HG03103 (cell line): ENCODE measurements at regions not wholly inside any gene's neighbourhood (a gene's known extent, or its start where the extent isn't known, plus 50 kb on each side); places are given as distances from the start of the nearest gene placed in this dataset.
"Not testable (repeated sequence)": the region's sequence is repeated elsewhere in the genome, so short reads cannot be mapped to it uniquely, and the experiment has no call there.

Source experiments
- ATAC-seq: cut with Tn5 transposase; IDR thresholded peaks from one replicate; pipeline ENCODE4 v1.9.1; 2021; ENCODE audit warnings: low read depth; ENCODE audit not compliant: unreplicated experiment

DNA sequence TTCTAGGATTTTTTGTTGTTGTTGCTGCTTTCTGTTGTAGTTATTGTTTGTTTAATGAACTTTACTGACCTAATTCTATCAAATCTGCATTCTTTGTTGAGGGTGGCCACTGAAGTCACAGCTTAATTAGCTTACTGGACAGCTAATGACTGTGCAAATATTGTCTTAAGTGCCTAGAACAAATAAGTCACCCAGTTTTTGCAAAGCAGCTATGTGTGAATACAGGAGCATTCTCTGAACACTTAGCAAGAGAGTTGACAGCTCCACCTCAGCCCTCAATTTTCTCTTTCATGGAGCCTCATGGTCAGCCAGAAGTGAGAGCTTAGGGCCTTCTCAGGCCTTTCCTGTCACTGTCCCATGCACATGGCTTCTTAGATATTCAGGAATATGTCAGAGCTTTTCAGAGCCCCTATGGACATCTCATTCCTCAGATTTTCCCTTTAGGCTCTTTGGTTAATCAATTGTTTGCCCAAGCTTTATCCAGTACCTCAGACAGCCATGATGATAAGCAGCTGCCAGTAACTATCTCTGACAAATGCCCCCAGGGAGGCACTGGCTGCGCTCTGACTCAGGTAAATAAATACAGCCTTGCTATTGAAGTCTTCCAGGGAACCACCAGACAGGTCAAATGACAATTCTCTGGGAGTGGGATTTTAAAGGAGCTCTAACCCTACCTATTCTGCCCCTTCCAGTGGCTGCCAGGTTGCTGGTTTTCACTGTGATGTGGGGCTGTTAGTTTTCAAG lies 241.4 kb upstream of the IL12B start:
- no peak for ATAC-seq

DNA sequence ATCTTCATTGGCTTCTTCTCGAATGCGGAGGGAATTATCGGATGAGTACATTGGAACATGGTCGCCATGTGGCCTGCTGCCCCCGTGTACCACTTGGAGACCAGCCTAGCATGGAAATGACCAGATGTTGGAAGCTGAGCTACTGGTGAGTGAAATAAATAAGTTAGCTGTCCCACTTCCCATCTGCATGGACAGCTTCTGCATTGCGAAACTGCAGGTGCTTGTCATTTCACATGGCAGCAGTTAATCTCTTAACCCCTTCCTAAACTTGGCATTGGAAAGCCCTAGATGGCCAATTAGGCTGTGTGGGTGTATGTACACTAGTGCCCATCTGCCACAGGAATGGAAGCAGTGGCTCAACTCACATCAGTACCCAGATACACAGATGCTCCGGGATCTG lies 246.6 kb upstream of the IL12B start:
- ATAC-seq = no peak

DNA sequence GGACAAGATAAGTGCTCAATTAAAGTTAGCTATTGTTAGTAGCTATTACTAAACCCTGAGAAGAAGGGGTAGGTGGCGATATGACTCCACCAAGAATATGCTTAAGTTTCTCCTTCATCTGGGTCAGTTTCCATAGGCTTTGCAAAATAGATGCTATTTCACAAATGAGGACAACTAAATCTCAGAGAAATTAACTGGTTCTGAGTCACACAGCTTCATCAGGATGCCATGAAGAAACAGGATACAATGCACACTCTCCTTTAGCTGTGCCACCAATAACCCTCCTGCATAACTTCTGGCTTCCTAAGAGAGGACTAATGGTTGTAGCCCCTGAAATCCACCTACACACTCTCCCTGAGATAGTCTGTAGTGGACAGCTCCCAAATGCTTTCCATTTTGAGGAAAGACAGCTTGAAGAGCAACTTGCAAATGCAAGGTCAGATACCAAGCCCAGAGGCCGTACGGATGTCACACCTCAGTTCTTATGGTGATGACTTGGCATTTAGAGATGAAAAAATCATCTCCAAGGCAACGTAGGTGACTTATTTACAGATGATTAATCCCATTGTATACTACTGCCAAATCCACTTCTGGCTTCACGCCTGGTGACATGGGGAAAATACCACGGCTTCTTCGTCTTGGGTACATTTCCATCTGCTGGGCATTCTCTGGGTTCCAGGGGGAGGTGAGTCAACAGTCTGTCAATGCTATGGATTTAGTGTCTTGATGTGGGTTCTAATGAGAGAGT lies 251.4 kb upstream of the IL12B start:
- no peak for ATAC-seq

DNA sequence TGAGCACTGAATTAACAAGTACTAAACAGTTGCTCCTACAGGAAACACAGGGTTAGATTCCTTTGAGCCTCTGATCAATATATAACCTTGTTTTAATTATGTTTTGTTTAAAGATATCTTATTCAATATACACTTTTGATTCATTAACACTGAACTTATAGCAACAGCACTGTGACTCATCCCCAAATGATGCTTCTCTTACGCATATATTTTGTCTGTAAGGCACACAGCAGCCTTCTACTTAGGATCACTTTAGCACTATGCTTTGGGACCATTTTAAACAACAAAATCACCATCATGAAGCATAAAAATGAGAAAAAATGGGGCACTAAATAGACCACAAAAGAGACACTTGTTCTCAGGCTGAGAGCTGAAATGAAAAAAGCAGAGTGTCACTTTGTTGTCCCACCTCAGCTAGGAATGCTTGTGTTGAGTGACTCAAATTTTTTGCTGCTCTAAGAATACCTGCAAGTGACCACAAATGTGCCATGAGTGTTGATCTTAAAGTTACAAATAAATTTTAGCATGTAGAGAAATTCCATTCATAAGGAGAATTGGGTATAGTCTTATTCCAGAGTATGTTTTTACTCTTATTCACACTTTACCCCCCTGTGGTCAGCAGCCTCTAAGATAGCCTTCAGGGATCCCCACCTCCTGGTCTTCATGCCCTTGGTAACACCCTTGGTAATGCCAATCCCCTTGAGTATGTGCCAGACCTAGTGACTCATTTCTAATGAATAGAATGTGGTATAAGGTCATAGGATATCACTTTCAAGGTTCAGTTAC lies 252.7 kb upstream of the IL12B start:
- no peak for ATAC-seq

DNA sequence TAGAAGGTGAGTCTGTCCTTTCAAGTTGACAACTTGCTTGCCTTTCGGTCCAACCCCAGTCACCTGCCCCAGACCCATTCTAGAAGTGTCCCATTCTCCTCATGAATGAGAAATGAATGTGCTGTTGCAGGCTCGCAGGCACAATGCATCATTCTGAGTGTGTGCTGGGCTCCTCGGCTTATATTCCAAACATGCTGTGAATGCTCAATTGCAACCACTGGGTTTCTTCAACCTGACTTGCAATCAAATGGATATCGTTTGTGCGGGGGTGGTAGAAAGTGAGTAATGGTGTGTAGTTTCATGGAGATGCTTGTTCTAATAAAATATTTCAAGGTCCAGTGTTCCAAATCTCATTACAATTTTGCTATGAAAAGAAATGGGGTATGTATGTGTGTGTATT lies 256.6 kb upstream of the IL12B start:
- ATAC-seq = no peak

DNA sequence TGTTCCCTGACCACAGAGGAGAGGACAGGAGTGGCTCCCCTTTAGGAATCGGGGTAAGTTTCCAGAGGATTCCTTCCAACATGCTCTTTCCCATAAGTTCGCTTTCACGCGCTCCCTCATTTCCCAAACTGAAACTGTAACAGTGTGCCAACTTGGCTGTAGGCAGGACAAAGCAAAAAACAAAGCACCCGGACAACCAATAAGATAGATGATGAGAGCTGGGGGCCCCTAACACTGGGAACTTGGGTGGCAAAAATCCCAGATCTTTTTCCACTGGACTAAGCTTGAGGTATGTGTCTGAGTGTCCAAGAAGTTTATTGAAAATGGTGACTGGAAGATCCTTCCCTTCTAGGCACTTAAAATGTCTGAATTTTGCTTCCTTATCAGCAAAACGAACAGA lies 258.7 kb upstream of the IL12B start:
- no peak for ATAC-seq

DNA sequence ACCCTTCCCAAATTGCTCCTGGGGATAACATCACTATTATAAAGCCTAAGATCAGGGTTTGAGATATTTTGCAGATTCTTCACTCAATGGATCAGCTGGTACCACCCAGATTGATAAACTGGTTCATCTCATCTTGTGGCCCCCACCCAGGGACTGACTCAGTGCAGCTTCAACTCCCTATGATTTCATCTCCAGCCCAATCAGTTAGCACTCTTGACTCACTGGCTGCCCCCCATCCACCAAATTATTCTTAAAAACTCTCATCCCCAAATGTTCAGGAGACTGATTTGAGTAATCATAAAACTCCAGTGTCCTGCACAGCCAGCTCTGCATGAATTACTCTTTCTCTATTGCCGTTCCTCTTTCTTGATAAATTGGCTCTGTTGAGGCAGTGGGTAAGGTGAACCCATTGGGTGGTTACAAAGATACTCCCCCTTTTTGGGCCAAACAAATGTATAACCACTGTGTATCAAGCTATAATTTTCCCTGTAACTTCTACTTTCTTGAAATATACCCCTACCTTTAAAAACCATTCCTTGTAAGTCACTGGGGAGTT lies 263.3 kb upstream of the IL12B start:
- no peak for ATAC-seq

DNA sequence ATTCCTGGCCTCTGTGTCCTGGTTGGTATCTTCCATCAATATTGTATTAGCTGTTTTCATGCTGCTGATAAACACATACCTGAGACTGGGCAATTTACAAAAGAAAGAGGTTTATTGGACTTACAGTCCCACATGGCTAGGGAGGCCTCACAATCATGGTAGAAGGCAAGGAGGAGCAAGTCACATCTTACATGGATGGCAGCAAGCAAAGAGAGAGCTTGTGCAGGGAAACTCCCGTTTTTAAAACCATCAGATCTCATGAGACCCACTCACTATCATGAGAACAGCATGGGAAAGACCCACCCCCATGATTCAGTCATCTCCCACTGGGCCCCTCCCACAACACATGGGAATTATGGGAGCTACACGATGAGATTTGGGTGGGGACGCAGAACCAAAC lies 265.3 kb upstream of the IL12B start:
- not testable (repeated sequence) for ATAC-seq

DNA sequence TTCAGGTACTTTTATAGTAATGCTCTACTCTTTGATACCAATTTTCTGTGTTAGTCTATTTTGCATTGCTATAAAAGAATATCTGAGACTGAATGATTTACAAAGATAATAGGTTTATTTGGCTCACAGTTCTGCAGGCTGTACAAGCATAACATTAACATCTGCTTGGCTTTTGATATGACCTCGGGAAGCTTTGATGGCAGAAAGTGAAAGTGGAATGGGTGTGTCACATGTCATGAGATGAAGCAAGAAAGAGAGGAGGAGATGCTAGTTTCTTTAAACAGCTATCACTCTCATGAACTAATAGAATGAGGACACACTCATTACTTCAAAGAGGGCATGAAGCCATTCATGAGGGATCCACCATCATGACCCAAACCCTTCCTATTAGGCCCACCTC lies 270.9 kb upstream of the IL12B start:
- no peak for ATAC-seq

DNA sequence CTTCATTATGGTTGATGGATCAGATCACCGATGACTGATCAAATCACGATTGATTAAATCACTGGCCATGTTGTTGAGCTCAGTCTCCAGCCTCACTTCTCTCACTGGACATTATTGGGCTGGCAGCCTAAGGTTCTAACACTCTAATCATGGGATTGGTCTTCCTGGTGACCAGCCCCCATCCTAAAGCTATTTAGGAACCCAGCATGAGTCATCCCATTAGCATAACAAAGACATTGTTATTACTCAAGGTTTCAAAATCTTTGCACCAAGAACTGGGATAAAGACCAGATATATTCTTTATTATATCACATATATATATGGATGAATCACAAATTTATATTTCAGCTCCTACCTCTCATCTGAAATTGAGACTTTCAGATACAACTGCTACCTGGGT lies 272.1 kb upstream of the IL12B start:
- no peak for ATAC-seq

DNA sequence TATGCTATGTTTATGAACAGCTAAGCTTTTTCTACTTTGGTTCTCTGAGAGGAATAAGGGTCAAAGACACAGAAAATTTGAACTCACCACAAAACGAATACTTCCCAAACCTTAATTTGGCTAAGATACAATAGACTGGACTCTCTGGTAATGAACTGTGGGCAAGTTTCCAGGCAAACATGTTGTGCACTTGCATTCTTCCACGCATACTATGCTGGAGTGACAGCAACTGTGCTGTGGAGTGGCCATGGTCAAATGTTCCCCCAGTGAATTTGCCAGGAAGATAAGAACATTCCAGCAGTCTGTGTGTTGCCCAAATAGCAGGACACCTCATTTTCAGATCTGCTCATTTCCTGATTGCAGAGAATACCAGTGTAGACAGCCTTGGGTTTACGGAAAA lies 275.3 kb upstream of the IL12B start:
- ATAC-seq = no peak

DNA sequence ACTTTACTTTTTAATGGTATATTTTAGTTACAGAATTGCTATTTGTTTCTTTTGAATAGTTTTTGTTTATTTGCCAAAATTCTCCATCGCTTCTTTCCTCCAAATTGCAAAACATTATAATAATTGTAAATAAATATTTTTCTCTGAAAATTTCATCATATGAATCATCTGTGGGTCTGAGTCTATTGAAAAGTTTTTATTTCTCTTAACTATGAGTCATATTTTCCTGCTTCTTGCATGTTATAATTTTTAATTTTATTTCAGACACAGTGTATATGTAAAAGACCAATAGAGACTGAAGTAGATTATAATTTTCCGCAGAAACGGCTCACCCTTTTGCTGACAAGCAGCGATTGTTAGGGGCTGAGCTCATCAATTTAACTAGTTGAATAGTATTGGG lies 279.1 kb upstream of the IL12B start:
- no peak for ATAC-seq

DNA sequence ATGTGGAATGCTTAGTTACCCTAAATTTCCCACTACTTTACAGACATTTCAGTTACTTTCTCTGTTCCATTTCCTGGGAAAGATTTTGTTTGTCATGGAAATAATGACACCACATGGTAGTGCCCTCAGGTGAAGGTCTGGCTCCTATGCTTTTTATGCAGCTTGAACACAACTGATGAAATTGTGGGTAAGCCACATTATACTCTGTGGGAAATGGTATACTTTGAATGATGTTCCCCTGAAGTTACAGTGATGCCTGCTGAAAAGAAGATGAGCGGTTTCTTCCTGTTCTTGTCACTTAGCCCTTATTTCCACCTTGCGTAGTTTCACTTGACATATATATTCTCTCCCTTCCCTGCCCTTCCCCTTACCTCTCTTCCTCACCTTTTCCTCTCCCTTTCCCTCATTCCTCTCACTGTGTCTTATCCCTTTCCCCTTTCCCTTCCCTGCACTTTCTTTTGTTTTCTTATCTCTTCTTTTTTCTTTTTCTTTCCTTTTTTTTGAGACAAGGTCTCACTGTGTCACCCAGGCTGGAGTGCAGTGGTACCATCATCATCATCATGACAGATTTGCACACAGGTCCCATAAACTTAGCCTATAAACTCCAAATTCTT lies 280.8 kb upstream of the IL12B start:
- ATAC-seq = no peak

DNA sequence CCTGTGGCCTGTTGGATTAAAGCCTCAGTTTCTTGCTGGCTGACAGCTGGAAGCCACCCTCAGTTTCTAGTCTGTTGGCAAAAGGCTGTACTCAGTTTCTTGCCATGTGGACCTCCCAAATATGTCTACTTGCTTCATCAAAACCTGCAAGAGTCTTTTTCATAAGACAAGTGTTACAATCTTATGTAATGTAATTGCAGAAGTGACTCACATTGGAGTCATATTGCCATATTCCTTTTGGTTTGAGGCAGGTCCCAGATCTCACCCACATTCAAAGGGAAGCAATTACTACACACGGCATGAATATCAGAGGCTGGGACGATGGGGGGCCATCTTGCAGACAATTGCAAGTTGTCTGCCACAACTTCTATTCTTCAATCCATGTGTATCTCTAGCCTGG lies 286.7 kb upstream of the IL12B start:
- no peak for ATAC-seq

DNA sequence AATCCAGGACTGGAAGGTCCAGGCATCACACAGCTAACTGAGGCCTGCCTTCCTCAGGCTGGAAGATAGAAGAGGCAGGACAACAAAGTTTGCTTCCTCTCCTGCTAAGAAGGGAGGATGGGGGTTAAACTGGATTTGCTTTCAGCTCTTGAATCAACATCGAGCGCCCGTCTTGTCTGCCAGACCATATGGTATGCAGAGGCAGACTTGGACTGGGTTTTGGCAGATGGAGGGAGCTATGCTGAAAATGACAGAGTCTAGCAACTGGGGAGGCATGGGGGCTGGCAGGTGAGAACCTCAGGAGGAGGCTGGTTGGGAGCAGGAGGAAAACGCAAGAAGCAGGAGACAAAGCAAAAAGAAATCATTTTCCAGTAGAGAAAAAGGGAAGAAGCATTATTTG lies 289.5 kb upstream of the IL12B start:
- no peak for ATAC-seq

DNA sequence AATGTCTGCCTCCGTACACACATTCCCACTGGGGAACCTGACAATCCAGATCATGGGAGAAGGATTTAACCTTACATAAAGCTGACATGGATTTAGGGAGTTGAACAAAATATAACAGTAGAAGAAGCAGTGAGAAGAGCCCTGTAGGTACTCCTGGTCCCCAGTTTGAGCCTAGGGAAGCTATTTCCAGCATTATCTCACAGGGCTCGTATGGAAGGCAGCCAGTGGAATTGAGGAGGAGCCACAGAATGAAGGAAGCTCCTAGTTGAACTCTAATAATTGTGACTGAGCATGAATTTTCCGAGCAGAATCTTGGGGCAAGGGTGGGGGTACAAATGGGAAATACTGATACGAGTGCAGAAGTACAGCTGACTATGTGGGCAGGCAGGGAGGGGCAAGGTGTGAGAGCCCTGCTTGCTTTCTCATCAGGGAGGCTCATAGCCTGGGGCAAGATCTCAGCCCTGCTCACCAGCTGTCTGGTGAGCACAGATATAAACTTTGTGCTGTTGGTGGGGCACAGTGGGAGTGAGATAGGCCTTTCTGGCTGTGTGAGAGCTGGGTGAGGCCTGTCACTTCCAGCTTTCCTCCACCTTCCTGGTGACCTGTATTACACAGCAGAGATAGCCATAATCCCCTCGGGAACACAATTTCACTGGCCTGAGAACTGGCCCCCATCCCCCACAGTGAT lies 290.7 kb upstream of the IL12B start:
- ATAC-seq = no peak

DNA sequence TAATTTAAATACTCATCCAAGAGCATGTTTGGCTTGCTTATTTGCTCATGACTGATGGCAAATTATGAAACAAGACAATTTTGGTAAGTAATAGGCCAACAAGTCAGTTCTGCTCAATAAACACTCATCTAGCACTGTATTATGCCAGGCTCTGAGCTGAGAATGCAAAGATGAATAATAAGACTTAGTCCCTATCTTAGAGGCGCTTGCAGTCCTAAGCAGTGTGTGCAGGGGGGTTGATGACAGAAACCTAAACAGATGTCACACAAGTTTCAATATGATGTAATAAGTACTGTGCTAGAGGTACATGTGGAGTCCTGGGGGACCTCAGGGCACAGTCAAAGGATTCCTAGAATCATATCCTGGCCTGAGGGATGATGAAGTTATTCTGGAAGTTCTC lies 287.6 kb upstream of the ADRA1B start:
- no peak for ATAC-seq

DNA sequence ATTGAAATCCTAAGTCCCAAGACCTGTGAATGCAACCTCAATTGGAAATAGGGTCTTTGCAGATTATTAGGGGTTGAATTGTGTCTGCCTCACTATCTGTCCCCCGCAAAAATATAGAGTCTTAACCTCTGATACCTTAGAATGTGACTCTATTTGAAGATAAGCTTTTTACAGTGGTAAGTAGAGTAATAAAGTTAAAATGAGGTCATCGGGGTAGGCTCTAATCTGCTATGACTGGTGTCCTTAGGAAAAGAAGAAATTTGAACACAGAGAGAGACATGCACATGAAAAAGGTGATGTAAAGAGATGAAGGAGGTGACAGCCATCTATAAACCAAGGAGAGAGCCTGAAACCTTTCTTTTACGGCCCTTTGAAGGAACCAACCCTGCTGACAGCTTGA lies 287.1 kb upstream of the ADRA1B start:
- ATAC-seq = no peak

DNA sequence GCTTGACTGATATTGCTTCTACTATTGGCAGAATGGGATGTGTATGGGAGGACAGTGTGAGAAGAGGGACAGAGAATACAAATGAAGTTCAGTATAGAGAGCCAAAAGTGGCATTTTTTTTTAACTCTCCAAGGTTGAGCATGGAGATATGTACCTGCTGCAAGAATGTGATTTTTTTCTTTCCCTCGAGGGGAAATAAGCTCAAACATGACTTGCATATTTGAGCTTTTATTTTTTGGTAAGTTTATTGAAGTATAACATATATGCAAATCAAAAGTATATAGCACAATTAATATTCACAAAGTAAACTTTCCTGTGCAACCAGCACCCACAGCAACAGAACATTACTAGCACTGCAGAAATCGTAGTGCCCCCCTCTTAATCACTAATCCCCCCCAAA lies 285.7 kb upstream of the ADRA1B start:
- ATAC-seq = no peak

DNA sequence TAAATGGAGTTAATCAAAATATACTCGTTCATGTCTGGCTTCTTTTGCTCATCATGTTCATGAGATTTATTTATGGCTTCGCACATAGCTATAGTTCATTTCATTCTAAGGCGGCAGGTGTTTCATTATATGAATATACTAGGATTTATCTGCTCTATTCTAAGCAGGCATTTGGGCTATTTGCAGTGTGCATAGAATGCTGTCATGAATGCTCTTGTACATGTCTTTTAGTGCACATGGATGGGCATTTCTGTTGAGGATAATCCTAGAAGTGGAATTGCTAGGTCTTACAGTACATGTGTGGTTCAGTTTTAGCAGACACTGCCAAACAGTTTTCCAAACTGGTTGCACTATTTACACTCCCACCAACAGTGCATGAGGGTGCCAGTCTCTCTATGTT lies 285.3 kb upstream of the ADRA1B start:
- ATAC-seq = no peak
